ENCODE measurements at regions not wholly inside any gene's neighbourhood (a gene's known extent, or its start where the extent isn't known, plus 50 kb on each side); places are given as distances from the start of the nearest gene placed in this dataset.

DNA sequence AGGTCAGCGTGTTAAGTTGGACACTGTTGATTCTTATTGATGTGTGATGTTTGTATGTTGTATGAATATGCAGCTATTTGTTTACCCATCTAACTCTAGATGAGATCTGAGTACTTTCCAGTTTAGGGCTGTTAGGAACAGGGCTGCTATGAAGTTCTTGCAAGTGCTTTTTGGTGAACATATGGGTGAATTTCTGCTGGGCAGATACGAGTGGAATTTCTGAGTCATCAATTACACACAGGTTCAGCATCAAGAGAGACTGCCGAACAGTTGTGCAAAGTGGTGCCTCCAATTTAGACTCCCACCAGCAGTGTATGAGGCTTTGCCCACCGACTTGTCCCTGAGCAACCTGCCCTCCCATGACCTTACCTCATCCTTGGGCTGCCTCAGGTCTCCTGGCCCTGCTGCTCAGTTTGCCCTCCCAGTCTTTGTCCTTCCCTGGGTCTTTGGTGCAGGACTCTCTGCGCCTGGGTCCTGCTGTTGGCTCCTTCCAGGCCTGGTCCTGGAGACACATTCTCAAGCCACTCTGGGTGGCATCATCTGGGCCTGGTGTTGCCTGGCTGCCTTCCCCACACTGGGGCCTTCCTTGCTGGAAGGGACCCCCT is 343.6 kb downstream of the PTPRU start:
- ChIA-PET POLR2A (no interaction called here), CTCF (no interaction called here)
- TF ChIP-seq BHLHE40 (IDR thresholded peaks at IDR 0.05; ENCODE audit: borderline replicate concordance) (no peak), L3MBTL2 (conservative IDR thresholded peaks at IDR 0.05) (no peak), FOXM1 (IDR thresholded peaks at IDR 0.05; ENCODE audit: borderline replicate concordance) (no peak), FOXA1 (IDR thresholded peaks at IDR 0.05) (no peak), SUZ12 (IDR thresholded peaks at IDR 0.05) (no peak), NFRKB (IDR thresholded peaks at IDR 0.05) (no peak), ZNF384 (IDR thresholded peaks at IDR 0.05) (no peak), CTBP1 (IDR thresholded peaks at IDR 0.05; ENCODE audit: borderline replicate concordance) (no peak), SP1 (IDR thresholded peaks at IDR 0.05) (no peak), ARNT (IDR thresholded peaks at IDR 0.05) (no peak), FOXK2 (IDR thresholded peaks at IDR 0.05) (no peak), TARDBP (IDR thresholded peaks at IDR 0.05) (no peak), HDGF (IDR thresholded peaks at IDR 0.05; ENCODE audit: borderline replicate concordance) (no peak)
- DNase-seq (ENCODE audit: extremely low spot score): no peak

DNA sequence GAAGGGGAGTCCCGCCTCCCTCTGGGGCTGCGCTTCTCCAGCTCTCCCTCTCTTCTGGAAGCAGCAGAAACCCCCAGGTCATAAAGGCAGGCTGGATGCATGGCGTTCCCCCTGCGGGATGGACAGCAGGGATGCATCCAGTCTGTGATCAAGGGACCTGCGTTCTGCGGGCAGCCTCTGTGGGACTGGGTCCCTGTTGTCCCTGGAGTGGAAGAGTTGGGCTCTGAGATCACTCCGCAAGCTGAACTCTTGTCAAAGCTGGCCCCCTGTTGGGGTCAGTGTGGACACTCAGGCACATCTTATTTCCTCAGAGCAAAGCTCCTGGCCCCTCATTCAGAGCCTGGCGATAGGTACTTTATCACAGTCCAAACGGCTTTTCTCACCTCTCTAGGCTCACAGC is 341.2 kb downstream of the PTPRU start:
- TF ChIP-seq FOXA1 (IDR thresholded peaks at IDR 0.05): no peak
- TF ChIP-seq SP1 (IDR thresholded peaks at IDR 0.05): no peak
- no peak for TF ChIP-seq ARNT (IDR thresholded peaks at IDR 0.05)
- TF ChIP-seq HDGF (IDR thresholded peaks at IDR 0.05; ENCODE audit: borderline replicate concordance): no peak
- TF ChIP-seq TARDBP (IDR thresholded peaks at IDR 0.05): no peak
- no peak for TF ChIP-seq NFRKB (IDR thresholded peaks at IDR 0.05)
- no peak for TF ChIP-seq ZNF384 (IDR thresholded peaks at IDR 0.05)
- ChIA-PET POLR2A (no interaction called here), CTCF (no interaction called here)
- DNase-seq (ENCODE audit: extremely low spot score): no peak

- no peak for DNase-seq (ENCODE audit: extremely low spot score)
- TF ChIP-seq ARNT (IDR thresholded peaks at IDR 0.05): no peak
- no peak for TF ChIP-seq L3MBTL2 (conservative IDR thresholded peaks at IDR 0.05)
- TF ChIP-seq SUZ12 (IDR thresholded peaks at IDR 0.05): no peak
- no peak for TF ChIP-seq BHLHE40 (IDR thresholded peaks at IDR 0.05; ENCODE audit: borderline replicate concordance)
- TF ChIP-seq HDGF (IDR thresholded peaks at IDR 0.05; ENCODE audit: borderline replicate concordance): no peak
- no peak for TF ChIP-seq FOXM1 (IDR thresholded peaks at IDR 0.05; ENCODE audit: borderline replicate concordance)
- TF ChIP-seq LEF1 (IDR thresholded peaks at IDR 0.05; ENCODE audit: borderline replicate concordance): no peak
- no peak for TF ChIP-seq FOXK2 (IDR thresholded peaks at IDR 0.05)
- TF ChIP-seq NFRKB (IDR thresholded peaks at IDR 0.05): no peak
- no peak for TF ChIP-seq SP1 (IDR thresholded peaks at IDR 0.05)
- no peak for TF ChIP-seq PKNOX1 (IDR thresholded peaks at IDR 0.05)
- TF ChIP-seq TARDBP (IDR thresholded peaks at IDR 0.05): no peak
- TF ChIP-seq ELF4 (IDR thresholded peaks at IDR 0.05): no peak
- TF ChIP-seq CTBP1 (IDR thresholded peaks at IDR 0.05; ENCODE audit: borderline replicate concordance): no peak
- TF ChIP-seq FOXA1 (IDR thresholded peaks at IDR 0.05): no peak
- no peak for TF ChIP-seq ZNF384 (IDR thresholded peaks at IDR 0.05)
- CTCF ChIA-PET: no interaction called here
- POLR2A ChIA-PET: no interaction called here
These were observed 340.2 kb downstream of the PTPRU start for GRCh38 chr1:29576510-29576909.

- ChIA-PET CTCF (no interaction called here), POLR2A (no interaction called here)
- no peak for DNase-seq (ENCODE audit: extremely low spot score)
- TF ChIP-seq SP1 (IDR thresholded peaks at IDR 0.05): no peak
- no peak for TF ChIP-seq SUZ12 (IDR thresholded peaks at IDR 0.05)
- no peak for TF ChIP-seq ARNT (IDR thresholded peaks at IDR 0.05)
These were observed 339.5 kb downstream of the PTPRU start for GRCh38 chr1:29575826-29576225.

DNA sequence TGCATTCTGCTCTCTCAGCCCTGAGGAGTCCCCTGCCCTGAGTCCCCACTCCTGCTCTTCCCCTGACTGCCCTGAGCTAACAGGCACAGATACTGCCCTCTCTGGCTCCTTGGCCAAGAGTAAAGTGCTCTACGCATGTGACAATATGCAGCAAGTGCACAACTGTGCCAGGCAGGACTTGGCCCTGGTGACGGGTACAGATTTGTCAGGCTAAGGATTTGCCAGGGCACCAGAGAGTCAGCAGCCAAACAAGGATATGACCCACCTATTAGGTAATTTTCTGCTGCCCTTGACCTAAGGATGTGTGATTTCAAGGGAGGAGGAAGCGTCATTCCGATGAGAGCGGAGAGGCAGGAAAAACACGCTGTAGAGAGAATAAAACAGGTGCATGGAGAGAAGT is 339.0 kb downstream of the PTPRU start:
- TF ChIP-seq ARNT (IDR thresholded peaks at IDR 0.05) (no peak), BHLHE40 (IDR thresholded peaks at IDR 0.05; ENCODE audit: borderline replicate concordance) (no peak), NFRKB (IDR thresholded peaks at IDR 0.05) (no peak), PKNOX1 (IDR thresholded peaks at IDR 0.05) (no peak), TARDBP (IDR thresholded peaks at IDR 0.05) (no peak), FOXM1 (IDR thresholded peaks at IDR 0.05; ENCODE audit: borderline replicate concordance) (no peak), FOXA1 (IDR thresholded peaks at IDR 0.05) (no peak), FOXK2 (IDR thresholded peaks at IDR 0.05) (no peak), L3MBTL2 (conservative IDR thresholded peaks at IDR 0.05) (no peak), ELF4 (IDR thresholded peaks at IDR 0.05) (no peak), SP1 (IDR thresholded peaks at IDR 0.05) (no peak), LEF1 (IDR thresholded peaks at IDR 0.05; ENCODE audit: borderline replicate concordance) (no peak), CTBP1 (IDR thresholded peaks at IDR 0.05; ENCODE audit: borderline replicate concordance) (no peak)
- DNase-seq (ENCODE audit: extremely low spot score): no peak
- ChIA-PET POLR2A (no interaction called here), CTCF (no interaction called here)

GRCh38 chr1:29574871-29575270 is 338.5 kb downstream of the PTPRU start:
- ChIA-PET POLR2A (no interaction called here), CTCF (no interaction called here)
- no peak for DNase-seq (ENCODE audit: extremely low spot score)
- TF ChIP-seq FOXM1 (IDR thresholded peaks at IDR 0.05; ENCODE audit: borderline replicate concordance): no peak
- no peak for TF ChIP-seq LEF1 (IDR thresholded peaks at IDR 0.05; ENCODE audit: borderline replicate concordance)
- TF ChIP-seq SUZ12 (IDR thresholded peaks at IDR 0.05): no peak
- TF ChIP-seq PKNOX1 (IDR thresholded peaks at IDR 0.05): no peak
- no peak for TF ChIP-seq HDGF (IDR thresholded peaks at IDR 0.05; ENCODE audit: borderline replicate concordance)
- no peak for TF ChIP-seq SP1 (IDR thresholded peaks at IDR 0.05)
